Smooth muscle cell (in vitro differentiated cells): ENCODE measurements at regions not wholly inside any gene's neighbourhood (a gene's known extent, or its start where the extent isn't known, plus 50 kb on each side); places are given as distances from the start of the nearest gene placed in this dataset.

ENCODE experiments used
- DNase-seq: peaks from one replicate; lab custom pipeline; 2025; ENCODE audit not compliant: unreplicated experiment; lab: John Stamatoyannopoulos, UW
- H2AFZ ChIP-seq: fragments of 200-600 bp; sonication (generic); 2 replicates; pipeline ENCODE4 v1.6.0; 2016; ENCODE audit warnings: antibody characterized with exemption, low read depth, mild to moderate bottlenecking
- H3F3A ChIP-seq: fragments of 200-600 bp; sonication (generic); 2 replicates; pipeline ENCODE4 v1.6.0; 2017; ENCODE audit warnings: antibody characterized with exemption, low read depth
- H3K27ac ChIP-seq: fragments of 200-600 bp; sonication (generic); 2 replicates; pipeline ENCODE4 v1.5.1; 2016; ENCODE audit warnings: low read depth, mild to moderate bottlenecking
- H3K27me3 ChIP-seq: fragments of 200-600 bp; sonication (generic); 2 replicates; pipeline ENCODE4 v1.6.1; 2016; ENCODE audit warnings: low read depth, mild to moderate bottlenecking
- H3K36me3 ChIP-seq: fragments of 200-600 bp; sonication (generic); 2 replicates; pipeline ENCODE4 v1.5.1; 2016; ENCODE audit warnings: low read depth
- H3K4me1 ChIP-seq: fragments of 200-600 bp; sonication (generic); 2 replicates; pipeline ENCODE4 v1.5.1; 2016; ENCODE audit warnings: low read depth
- H3K4me2 ChIP-seq: fragments of 200-600 bp; sonication (generic); 2 replicates; pipeline ENCODE4 v1.6.0; 2016; ENCODE audit warnings: mild to moderate bottlenecking
- H3K4me3 ChIP-seq: fragments of 200-600 bp; sonication (generic); 2 replicates; pipeline ENCODE4 v1.5.1; 2016; ENCODE audit warnings: mild to moderate bottlenecking
- H3K79me2 ChIP-seq: fragments of 200-600 bp; sonication (generic); 2 replicates; pipeline ENCODE4 v1.6.0; 2016; ENCODE audit warnings: low read depth, mild to moderate bottlenecking
- H3K9ac ChIP-seq: fragments of 200-600 bp; sonication (generic); 2 replicates; pipeline ENCODE4 v1.6.0; 2016; ENCODE audit warnings: low read depth
- H3K9me3 ChIP-seq: fragments of 200-600 bp; sonication (generic); replicated peaks from 2 replicates; pipeline ENCODE4 v1.5.1; 2016; ENCODE audit warnings: low read depth
- H4K20me1 ChIP-seq: fragments of 200-600 bp; sonication (generic); 2 replicates; pipeline ENCODE4 v1.6.0; 2016; ENCODE audit warnings: low read depth
- WGBS: methylation state at CpG from one replicate; pipeline ENCODE4 v1.1.7; 2016; ENCODE audit warnings: low lambda C conversion rate; 5-methylcytosine and 5-hydroxymethylcytosine counted together
- TF ChIP-seq, protein P1 (sequence below): fragments of 200-600 bp; sonication (generic); IDR thresholded peaks from 2 replicates; pipeline ENCODE4 v1.5.1; 2017; ENCODE audit warnings: borderline replicate concordance, mild to moderate bottlenecking, antibody characterized with exemption; ENCODE audit not compliant: insufficient read depth, poor library complexity, severe bottlenecking

DNA sequence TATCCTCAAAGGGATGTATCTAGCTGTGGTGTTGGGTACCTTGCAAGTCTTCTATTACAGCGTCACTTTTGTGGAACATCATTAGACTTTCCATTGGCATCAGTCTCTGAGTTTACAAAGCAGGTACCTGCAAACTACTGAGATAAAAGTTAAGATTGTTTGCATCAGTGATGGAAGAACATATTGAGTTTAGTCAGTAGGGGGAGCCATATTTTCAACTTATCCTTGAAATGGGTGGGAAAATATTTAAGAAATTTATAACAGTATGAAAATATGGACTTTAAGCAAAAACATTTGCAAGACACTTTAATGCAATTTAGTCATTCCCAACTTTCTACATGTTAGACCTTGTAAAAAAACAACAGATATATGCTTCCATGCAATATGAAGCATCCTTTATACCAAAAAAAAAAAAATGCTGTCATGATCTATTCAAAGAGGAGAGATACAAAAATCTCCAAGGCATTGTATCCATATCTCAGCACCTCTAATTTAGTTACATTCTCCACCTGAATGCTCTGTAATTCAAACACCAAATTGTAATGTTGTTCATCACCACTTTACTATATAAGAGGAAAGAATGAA, 98.6 kb upstream of the ADAMTS19 start:
- H3K27me3 ChIP-seq = no peaks in the 10 kb centered on the region
- peaks cover 5% of the 10 kb centered on the region for H3K4me1 ChIP-seq
- H3K9me3 ChIP-seq = peaks cover 3% of the 10 kb centered on the region
- no peak overlapping the region for H3K4me3 ChIP-seq
- no peak overlapping the region for H3K27ac ChIP-seq
- no peaks in the 10 kb centered on the region for H4K20me1 ChIP-seq
- no peaks in the 10 kb centered on the region for H3F3A ChIP-seq
- H2AFZ ChIP-seq = no peak overlapping the region
- no peak overlapping the region for H3K4me2 ChIP-seq
- H3K36me3 ChIP-seq = no peaks in the 10 kb centered on the region
- DNase-seq = no peak
- H3K9ac ChIP-seq = no peak overlapping the region
- 13% methylated on average over 1 of the region's 1 CpG for WGBS
- TF ChIP-seq, protein P1, sequence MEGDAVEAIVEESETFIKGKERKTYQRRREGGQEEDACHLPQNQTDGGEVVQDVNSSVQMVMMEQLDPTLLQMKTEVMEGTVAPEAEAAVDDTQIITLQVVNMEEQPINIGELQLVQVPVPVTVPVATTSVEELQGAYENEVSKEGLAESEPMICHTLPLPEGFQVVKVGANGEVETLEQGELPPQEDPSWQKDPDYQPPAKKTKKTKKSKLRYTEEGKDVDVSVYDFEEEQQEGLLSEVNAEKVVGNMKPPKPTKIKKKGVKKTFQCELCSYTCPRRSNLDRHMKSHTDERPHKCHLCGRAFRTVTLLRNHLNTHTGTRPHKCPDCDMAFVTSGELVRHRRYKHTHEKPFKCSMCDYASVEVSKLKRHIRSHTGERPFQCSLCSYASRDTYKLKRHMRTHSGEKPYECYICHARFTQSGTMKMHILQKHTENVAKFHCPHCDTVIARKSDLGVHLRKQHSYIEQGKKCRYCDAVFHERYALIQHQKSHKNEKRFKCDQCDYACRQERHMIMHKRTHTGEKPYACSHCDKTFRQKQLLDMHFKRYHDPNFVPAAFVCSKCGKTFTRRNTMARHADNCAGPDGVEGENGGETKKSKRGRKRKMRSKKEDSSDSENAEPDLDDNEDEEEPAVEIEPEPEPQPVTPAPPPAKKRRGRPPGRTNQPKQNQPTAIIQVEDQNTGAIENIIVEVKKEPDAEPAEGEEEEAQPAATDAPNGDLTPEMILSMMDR = peak; percentile 59
- H3K79me2 ChIP-seq = no peaks in the 10 kb centered on the region

DNA sequence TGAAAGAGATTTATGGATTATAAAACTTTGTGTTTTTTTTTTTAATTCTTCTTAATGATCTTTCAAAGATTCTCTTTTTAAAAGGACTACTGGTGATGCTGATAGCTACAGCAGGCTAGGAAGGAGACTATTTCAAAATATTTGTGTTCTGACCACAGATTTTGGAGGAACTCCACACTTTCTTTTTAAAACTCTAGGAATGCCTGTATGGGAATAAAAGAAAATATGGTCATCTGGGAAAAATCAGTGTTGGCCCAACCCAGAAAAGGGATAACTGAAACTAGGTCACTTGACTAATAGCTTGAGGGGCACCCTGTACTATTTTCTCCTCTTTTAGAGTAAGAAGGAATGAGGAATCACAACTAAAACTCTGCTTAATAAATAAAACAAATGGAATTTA, 97.6 kb upstream of the ADAMTS19 start:
- H3K79me2 ChIP-seq = no peaks in the 10 kb centered on the region
- H3K4me3 ChIP-seq = no peak overlapping the region
- H3K36me3 ChIP-seq = no peaks in the 10 kb centered on the region
- H3K4me2 ChIP-seq = peak overlapping the region; percentile 35
- no peaks in the 10 kb centered on the region for H3K27me3 ChIP-seq
- H4K20me1 ChIP-seq = no peaks in the 10 kb centered on the region
- H3K4me1 ChIP-seq = peaks cover 5% of the 10 kb centered on the region
- TF ChIP-seq, protein P1 = no peak
- no peak for DNase-seq
- H2AFZ ChIP-seq = peak overlapping the region; percentile 23
- H3K27ac ChIP-seq = no peak overlapping the region
- peaks cover 3% of the 10 kb centered on the region for H3K9me3 ChIP-seq
- no peaks in the 10 kb centered on the region for H3F3A ChIP-seq
- no peak overlapping the region for H3K9ac ChIP-seq

DNA sequence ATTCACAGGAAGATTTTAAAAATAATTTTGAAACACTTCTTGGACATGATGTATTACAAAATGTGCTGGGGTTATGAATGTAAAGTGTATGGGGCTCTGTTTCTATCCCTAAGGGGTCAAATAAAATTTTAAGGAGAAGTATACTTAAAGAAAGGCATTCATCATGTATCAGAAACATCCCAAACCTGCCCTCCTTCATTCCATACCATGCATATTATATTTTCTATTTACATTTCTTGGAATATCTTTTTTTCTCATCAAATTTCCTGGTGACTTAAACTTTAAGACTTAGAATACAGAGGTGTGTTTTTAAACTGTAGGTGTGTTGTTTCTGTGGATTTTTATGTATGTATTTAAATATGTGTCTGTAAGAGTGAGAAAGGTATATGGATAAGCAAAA, 96.1 kb upstream of the ADAMTS19 start:
- no peak overlapping the region for H3K4me2 ChIP-seq
- no peak overlapping the region for H3K4me3 ChIP-seq
- no peaks in the 10 kb centered on the region for H3K27me3 ChIP-seq
- H2AFZ ChIP-seq = no peak overlapping the region
- no peaks in the 10 kb centered on the region for H4K20me1 ChIP-seq
- H3K9me3 ChIP-seq = peaks cover 3% of the 10 kb centered on the region
- no peak for DNase-seq
- H3K79me2 ChIP-seq = no peaks in the 10 kb centered on the region
- H3K36me3 ChIP-seq = no peaks in the 10 kb centered on the region
- H3K27ac ChIP-seq = no peak overlapping the region
- peaks cover 5% of the 10 kb centered on the region for H3K4me1 ChIP-seq
- no peaks in the 10 kb centered on the region for H3F3A ChIP-seq
- TF ChIP-seq, protein P1 = no peak
- no peak overlapping the region for H3K9ac ChIP-seq

DNA sequence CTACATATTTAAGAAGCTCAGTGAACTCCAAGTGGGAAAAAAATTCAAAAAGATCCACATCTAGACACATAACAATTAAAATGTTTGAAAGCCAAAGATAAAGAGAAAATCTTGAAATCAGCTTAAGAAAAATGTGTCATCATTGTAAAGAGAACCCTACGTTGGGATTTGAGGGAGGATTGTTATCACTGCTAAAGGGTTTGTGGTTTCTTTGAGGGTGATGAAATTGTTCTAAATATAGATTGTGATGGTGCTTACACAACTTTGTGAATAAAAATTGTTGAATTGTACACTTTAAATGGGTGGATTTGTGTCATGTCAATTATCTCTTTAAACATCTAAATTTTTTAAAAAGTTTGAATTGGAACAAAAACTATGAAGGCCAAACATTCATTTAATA, 92.2 kb upstream of the ADAMTS19 start:
- Histone ChIP-seq H3K9ac (no peak overlapping the region), H3F3A (no peaks in the 10 kb centered on the region), H3K27me3 (no peaks in the 10 kb centered on the region), H3K4me1 (no peaks in the 10 kb centered on the region), H3K27ac (no peak overlapping the region), H3K79me2 (no peaks in the 10 kb centered on the region), H3K9me3 (peaks cover 3% of the 10 kb centered on the region), H2AFZ (no peak overlapping the region), H3K4me2 (no peak overlapping the region), H3K4me3 (no peak overlapping the region), H4K20me1 (no peaks in the 10 kb centered on the region), H3K36me3 (no peaks in the 10 kb centered on the region)
- TF ChIP-seq, protein P1 = no peak
- WGBS = 0% methylated on average over 1 of the region's 1 CpG
- DNase-seq = no peak
